Spinal cord (tissue), 9 donors: ENCODE measurements at regions not wholly inside any gene's neighbourhood (a gene's known extent, or its start where the extent isn't known, plus 50 kb on each side); places are given as distances from the start of the nearest gene placed in this dataset.

Experiments
- DNase-seq, 6 donors: peaks; one replicate each; pipeline versions ENCODE4 v3.0.0 to v3.0.0-alpha.2; 2013 to 2015; ENCODE audit warnings: low spot score in 6 of 6, low read depth in 4 of 6
- H3K27ac ChIP-seq: one replicate; pipeline ENCODE4 v1.5.1; 2013; ENCODE audit warnings: low read depth, low read length, control low read depth
- H3K27me3 ChIP-seq: one replicate; pipeline ENCODE4 v1.6.1; 2013; ENCODE audit warnings: low read length; ENCODE audit not compliant: control insufficient read depth, insufficient read depth
- H3K36me3 ChIP-seq: one replicate; pipeline ENCODE4 v1.6.1; 2013; ENCODE audit warnings: low read length; ENCODE audit not compliant: control insufficient read depth, insufficient read depth
- H3K4me1 ChIP-seq: one replicate; pipeline ENCODE4 v1.6.1; 2013; ENCODE audit warnings: low read length; ENCODE audit not compliant: control insufficient read depth, insufficient read depth
- H3K4me3 ChIP-seq: one replicate; pipeline ENCODE4 v1.5.1; 2013; ENCODE audit warnings: low read depth, low read length, control low read depth
- H3K9me3 ChIP-seq: one replicate; pipeline ENCODE4 v1.6.1; 2013; ENCODE audit warnings: low read length; ENCODE audit not compliant: control insufficient read depth, insufficient read depth
- WGBS: methylation state at CpG from one replicate; pipeline ENCODE4 v1.1.5; 2013; ENCODE audit warnings: missing lambda C conversion rate; ENCODE audit not compliant: insufficient coverage; 5-methylcytosine and 5-hydroxymethylcytosine counted together
- donor health status: healthy.

GRCh38 chr10:6320320-6321010, 117.7 kb downstream of the PFKFB3 start:
- no peak for DNase-seq
- WGBS, result 90% methylated on average over 6 of the region's 6 CpGs

GRCh38 chr10:6321880-6322279, 119.1 kb downstream of the PFKFB3 start:
- Histone ChIP-seq H3K9me3 (no peaks in the 10 kb centered on the region), H3K4me1 (no peaks in the 10 kb centered on the region), H3K36me3 (no peaks in the 10 kb centered on the region), H3K4me3 (no peak overlapping the region), H3K27ac (no peak overlapping the region), H3K27me3 (no peaks in the 10 kb centered on the region)
- 95% methylated on average over 8 of the region's 9 CpGs for WGBS
- no peak for DNase-seq

More at GRCh38 chr10:6320320-6321010, 117.7 kb downstream of the PFKFB3 start:
- no peak overlapping the region for H3K4me3 ChIP-seq
- no peak overlapping the region for H3K27ac ChIP-seq
- no peaks in the 10 kb centered on the region for H3K4me1 ChIP-seq
- H3K9me3 ChIP-seq, result no peaks in the 10 kb centered on the region
- no peaks in the 10 kb centered on the region for H3K27me3 ChIP-seq
- H3K36me3 ChIP-seq, result no peaks in the 10 kb centered on the region

- no peaks in the 10 kb centered on the region for H3K9me3 ChIP-seq
- no peak overlapping the region for H3K4me3 ChIP-seq
- WGBS, result no CpG with 5 or more reads among the region's 3 CpGs
- H3K27me3 ChIP-seq, result no peaks in the 10 kb centered on the region
- no peaks in the 10 kb centered on the region for H3K36me3 ChIP-seq
- DNase-seq, result no peak
- no peak overlapping the region for H3K27ac ChIP-seq
- H3K4me1 ChIP-seq, result peaks cover 3% of the 10 kb centered on the region
Measured at GRCh38 chr10:6322805-6323204, 120.1 kb downstream of the PFKFB3 start.

- H3K4me1 ChIP-seq, result peaks cover 11% of the 10 kb centered on the region
- no peaks in the 10 kb centered on the region for H3K9me3 ChIP-seq
- 24% methylated on average over 3 of the region's 10 CpGs for WGBS
- peak overlapping the region; percentile 9 for H3K27ac ChIP-seq
- DNase-seq, result peak; percentile 36 to 94 (median 64)
- no peak overlapping the region for H3K4me3 ChIP-seq
- no peaks in the 10 kb centered on the region for H3K27me3 ChIP-seq
- H3K36me3 ChIP-seq, result peaks cover 2% of the 10 kb centered on the region
Measured at GRCh38 chr10:6327961-6328698, 125.4 kb downstream of the PFKFB3 start.

- Histone ChIP-seq H3K36me3 (peaks cover 2% of the 10 kb centered on the region), H3K27me3 (no peaks in the 10 kb centered on the region), H3K9me3 (peaks cover 1% of the 10 kb centered on the region), H3K4me1 (peaks cover 11% of the 10 kb centered on the region), H3K4me3 (no peak overlapping the region), H3K27ac (peak overlapping the region; percentile 17)
- DNase-seq, result no peak
- WGBS, result 69% methylated on average over 4 of the region's 11 CpGs
Measured at GRCh38 chr10:6328699-6329423, 126.1 kb downstream of the PFKFB3 start.

DNA sequence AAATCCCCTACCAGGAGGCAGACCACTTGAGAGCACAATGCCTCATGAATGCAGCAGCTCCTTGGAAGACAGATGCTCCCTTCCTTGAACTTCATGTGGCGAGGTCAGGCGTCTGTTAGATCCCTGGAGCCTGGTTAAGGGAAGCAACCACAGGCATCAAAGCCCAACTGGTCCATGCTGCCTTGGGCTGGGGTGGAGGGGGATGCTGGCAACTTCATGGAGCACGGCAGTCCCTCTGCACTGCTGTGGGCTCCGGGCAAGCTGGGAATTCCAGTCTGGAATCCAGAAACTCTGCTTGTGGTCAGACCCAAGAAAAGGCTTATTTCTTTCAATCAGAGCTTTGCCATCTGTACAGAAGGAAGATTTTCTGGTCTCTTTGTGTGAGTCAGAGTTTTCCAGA, 130.4 kb downstream of the PFKFB3 start:
- 88% methylated on average over 4 of the region's 4 CpGs for WGBS
- Histone ChIP-seq H3K27me3 (no peaks in the 10 kb centered on the region), H3K36me3 (peaks cover 2% of the 10 kb centered on the region), H3K4me1 (peaks cover 11% of the 10 kb centered on the region), H3K27ac (no peak overlapping the region), H3K4me3 (no peak overlapping the region), H3K9me3 (peaks cover 4% of the 10 kb centered on the region)
- DNase-seq, result no peak

DNA sequence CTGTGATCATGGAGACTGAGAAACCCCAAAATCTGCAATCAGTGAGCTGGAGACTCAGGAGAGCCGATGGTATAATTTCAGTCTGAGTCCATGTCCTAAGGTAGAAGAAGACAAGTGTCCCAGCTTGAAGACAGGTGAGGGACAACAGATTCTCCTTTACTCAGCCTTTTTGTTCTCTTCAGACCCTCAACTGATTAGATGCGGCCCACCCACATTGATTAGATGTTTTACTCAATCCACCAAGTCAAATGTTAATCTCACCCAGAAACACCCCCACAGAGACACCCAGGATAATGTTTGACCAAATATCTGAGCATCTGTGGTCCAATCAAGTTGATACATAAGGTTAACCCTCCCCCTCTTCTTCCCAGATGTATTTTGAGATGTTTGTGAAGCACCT, 131.2 kb downstream of the PFKFB3 start:
- H3K27me3 ChIP-seq, result no peaks in the 10 kb centered on the region
- 93% methylated on average over 2 of the region's 2 CpGs for WGBS
- no peak for DNase-seq
- no peak overlapping the region for H3K4me3 ChIP-seq
- H3K36me3 ChIP-seq, result peaks cover 2% of the 10 kb centered on the region
- H3K4me1 ChIP-seq, result peaks cover 7% of the 10 kb centered on the region
- no peak overlapping the region for H3K27ac ChIP-seq
- peaks cover 4% of the 10 kb centered on the region for H3K9me3 ChIP-seq

DNA sequence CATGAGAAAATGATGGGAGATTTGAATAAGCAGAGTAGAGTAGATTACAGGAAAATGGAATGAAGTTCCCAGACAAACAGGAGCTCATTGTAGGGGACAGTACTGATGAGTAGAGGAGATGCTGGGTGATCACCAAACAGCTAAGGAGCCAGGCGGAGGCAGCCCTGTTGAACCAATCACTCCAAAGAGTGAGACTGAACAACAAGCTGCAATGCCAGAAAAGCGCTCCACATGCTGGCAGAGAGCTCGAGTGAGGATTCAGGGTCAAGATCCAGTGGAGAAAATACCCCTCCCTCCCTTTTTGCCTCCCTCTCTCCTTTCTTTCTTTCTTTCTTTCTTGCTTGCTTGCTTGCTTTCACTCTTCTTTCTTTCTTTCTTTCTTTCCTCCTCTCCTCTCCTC, 133.3 kb downstream of the PFKFB3 start:
- Histone ChIP-seq H3K4me3 (no peak overlapping the region), H3K4me1 (peaks cover 3% of the 10 kb centered on the region), H3K27ac (no peak overlapping the region), H3K9me3 (peaks cover 4% of the 10 kb centered on the region), H3K27me3 (no peaks in the 10 kb centered on the region), H3K36me3 (no peaks in the 10 kb centered on the region)
- DNase-seq, result peak in 1 of 6 donors; percentile 60
- 49% methylated on average over 3 of the region's 3 CpGs for WGBS

DNA sequence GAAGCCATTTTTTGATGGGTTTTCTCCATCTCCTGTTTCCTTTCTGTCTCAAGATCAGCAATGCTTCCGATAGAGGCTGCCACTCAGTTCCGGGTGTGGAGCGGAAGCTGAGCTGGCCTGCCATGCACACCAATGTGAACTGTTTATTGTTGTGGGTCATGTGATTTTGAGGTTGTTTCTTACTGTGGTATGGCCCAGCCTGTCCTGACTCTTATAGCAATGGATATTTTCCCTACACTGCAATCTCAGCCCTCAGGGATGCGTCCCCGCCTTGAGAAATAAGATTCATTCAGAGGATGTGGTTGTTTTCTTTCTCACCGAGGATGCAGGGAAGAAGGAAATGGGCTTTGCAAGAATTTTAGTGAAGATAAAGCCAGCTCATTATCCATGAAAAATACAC, 134.7 kb downstream of the PFKFB3 start:
- H3K4me3 ChIP-seq, result no peak overlapping the region
- 91% methylated on average over 3 of the region's 6 CpGs for WGBS
- peaks cover 6% of the 10 kb centered on the region for H3K4me1 ChIP-seq
- H3K36me3 ChIP-seq, result no peaks in the 10 kb centered on the region
- peak in 1 of 6 donors; percentile 10 for DNase-seq
- peaks cover 4% of the 10 kb centered on the region for H3K9me3 ChIP-seq
- no peaks in the 10 kb centered on the region for H3K27me3 ChIP-seq
- no peak overlapping the region for H3K27ac ChIP-seq
